H1 (cell line): ENCODE measurements at regions not wholly inside any gene's neighbourhood (a gene's known extent, or its start where the extent isn't known, plus 50 kb on each side); places are given as distances from the start of the nearest gene placed in this dataset.

Experiments
- CTCF ChIA-PET: fragments of 300-600 bp; sonication (Branson Sonifier 250); formaldehyde crosslinking; loops from one replicate; lab custom pipeline; 2021; ENCODE audit not compliant: partially characterized antibody; lab: Charles Lee
- POLR2A ChIA-PET: fragments of 300-600 bp; sonication (Branson Sonifier 250); formaldehyde crosslinking; loops from one replicate; lab custom pipeline; 2021; ENCODE audit warnings: inconsistent platforms; ENCODE audit not compliant: partially characterized antibody; lab: Charles Lee
- DNase-seq, 2 experiments: peaks; one replicate each; pipeline versions ENCODE4 v3.0.0 to v3.0.0-alpha.2; 2010 to 2022; ENCODE audit warnings: low spot score in 2 of 2, low read depth in 1 of 2, mixed read lengths in 1 of 2
- FAIRE-seq: peaks from 2 replicates; lab custom pipeline; 2011; peaks lifted over from hg19 to GRCh38; lab: Jason Lieb, UNC
- H2AFZ ChIP-seq: 2 replicates; pipeline ENCODE4 v1.8.1; 2012; ENCODE audit warnings: low read length, inconsistent platforms
- H2AK5ac ChIP-seq: 2 replicates; pipeline ENCODE4 v1.6.1; 2013; ENCODE audit warnings: low read depth, low read length
- H2BK120ac ChIP-seq: replicated peaks from 2 replicates; pipeline ENCODE3; 2013; ENCODE audit warnings: low read depth, low read length, inconsistent platforms
- H2BK12ac ChIP-seq: 2 replicates; pipeline ENCODE4 v1.6.1; 2013; ENCODE audit warnings: low read depth, low read length
- H2BK15ac ChIP-seq: 2 replicates; pipeline ENCODE4 v1.6.1; 2013; ENCODE audit warnings: low read length
- H2BK20ac ChIP-seq: 2 replicates; pipeline ENCODE4 v1.6.1; 2013; ENCODE audit warnings: low read length
- H2BK5ac ChIP-seq: 2 replicates; pipeline ENCODE4 v1.6.1; 2013; ENCODE audit warnings: low read depth, low read length
- H3K14ac ChIP-seq: 2 replicates; pipeline ENCODE4 v1.6.1; 2013; ENCODE audit warnings: inconsistent platforms; ENCODE audit not compliant: insufficient read length
- H3K18ac ChIP-seq: 2 replicates; pipeline ENCODE4 v1.6.1; 2013; ENCODE audit warnings: low read length; ENCODE audit errors: extremely low read depth
- H3K23ac ChIP-seq: 2 replicates; pipeline ENCODE4 v1.6.1; 2013; ENCODE audit warnings: inconsistent platforms; ENCODE audit not compliant: insufficient read length
- H3K23me2 ChIP-seq: 2 replicates; pipeline ENCODE4 v1.6.1; 2013; ENCODE audit warnings: low read depth, low read length
- H3K27ac ChIP-seq: 2 replicates; pipeline ENCODE4 v1.6.1; 2011; ENCODE audit warnings: low read depth, low read length, inconsistent platforms
- H3K27me3 ChIP-seq, 4 experiments: replicated peaks in 1 of 4; 1 replicate in 1 of 4; 2 replicates in 3 of 4; pipeline versions ENCODE4 v1.6.1 to v1.8.1; 2011 to 2013; ENCODE audit warnings: low read length in 3 of 4, mild to moderate bottlenecking in 3 of 4, inconsistent platforms in 2 of 4, mixed read lengths in 2 of 4, moderate library complexity in 1 of 4; ENCODE audit not compliant: control insufficient read depth in 3 of 4, insufficient read depth in 3 of 4; ENCODE audit errors: extremely low read depth in 1 of 4
- H3K36me3 ChIP-seq, 4 experiments: 2 replicates each; pipeline versions ENCODE4 v1.6.1 to v1.8.1; 2011 to 2013; ENCODE audit warnings: mild to moderate bottlenecking in 4 of 4, low read length in 3 of 4, moderate library complexity in 2 of 4, control low read depth in 1 of 4, inconsistent platforms in 1 of 4; ENCODE audit not compliant: insufficient read depth in 4 of 4, control insufficient read depth in 2 of 4
- H3K4ac ChIP-seq: replicated peaks from 2 replicates; pipeline ENCODE3; 2013; ENCODE audit warnings: low read length, low read depth, mixed read lengths, inconsistent platforms; ENCODE audit not compliant: insufficient read length
- H3K4me1 ChIP-seq, 4 experiments: replicated peaks in 1 of 4; 1 replicate in 1 of 4; 2 replicates in 3 of 4; pipeline versions ENCODE4 v1.6.1 to v1.8.1; 2011 to 2013; ENCODE audit warnings: low read length in 3 of 4, inconsistent platforms in 2 of 4, mixed read lengths in 1 of 4; ENCODE audit not compliant: insufficient read depth in 4 of 4, control insufficient read depth in 3 of 4
- H3K4me2 ChIP-seq, 2 experiments: 2 replicates each; pipeline versions ENCODE4 v1.6.1 to v1.8.1; 2011 to 2013; ENCODE audit warnings: low read depth in 2 of 2, low read length in 2 of 2, control low read depth in 1 of 2, inconsistent platforms in 1 of 2, mild to moderate bottlenecking in 1 of 2; ENCODE audit not compliant: insufficient read depth in 1 of 2
- H3K4me3 ChIP-seq, 4 experiments: fragments of 200-600, 300-600 bp in 1 of 4; sonication (generic), shearing (Covaris generic), sonication (Bioruptor Twin) in 1 of 4; 2 replicates each; pipeline versions ENCODE4 v1.5.1 to v1.8.1; 2011 to 2016; ENCODE audit warnings: low read length in 4 of 4, low read depth in 3 of 4, control low read depth in 2 of 4, inconsistent platforms in 2 of 4, mild to moderate bottlenecking in 2 of 4, mixed read lengths in 1 of 4, moderate library complexity in 1 of 4; ENCODE audit not compliant: insufficient read depth in 2 of 4; ENCODE audit errors: extremely low read depth in 1 of 4
- H3K56ac ChIP-seq: replicated peaks from 2 replicates; pipeline ENCODE3; 2013; ENCODE audit warnings: low read depth, mild to moderate bottlenecking, mixed read lengths, low read length, inconsistent platforms; ENCODE audit not compliant: insufficient read length
- H3K79me1 ChIP-seq: 2 replicates; pipeline ENCODE4 v1.6.1; 2013; ENCODE audit warnings: low read depth, low read length, control low read depth
- H3K79me2 ChIP-seq, 2 experiments: 2 replicates each; pipeline versions ENCODE4 v1.6.1 to v1.8.1; 2012 to 2013; ENCODE audit warnings: low read length in 2 of 2, mild to moderate bottlenecking in 2 of 2, inconsistent platforms in 1 of 2; ENCODE audit not compliant: insufficient read depth in 2 of 2, control insufficient read depth in 1 of 2
- H3K9ac ChIP-seq, 4 experiments: replicated peaks in 1 of 4; 1 replicate in 1 of 4; 2 replicates in 3 of 4; pipeline versions ENCODE4 v1.6.1 to v1.8.1; 2011 to 2013; ENCODE audit warnings: low read depth in 3 of 4, low read length in 3 of 4, control low read depth in 2 of 4, mild to moderate bottlenecking in 2 of 4, moderate library complexity in 2 of 4, inconsistent platforms in 1 of 4; ENCODE audit errors: extremely low read depth in 1 of 4
- H3K9me3 ChIP-seq, 2 experiments: 2 replicates each; pipeline versions ENCODE4 v1.6.1 to v1.8.1; 2012 to 2013; ENCODE audit warnings: mild to moderate bottlenecking in 2 of 2, moderate library complexity in 2 of 2, control low read depth in 1 of 2, inconsistent platforms in 1 of 2, low read depth in 1 of 2, low read length in 1 of 2, mixed read lengths in 1 of 2; ENCODE audit not compliant: insufficient read depth in 2 of 2
- H4K20me1 ChIP-seq, 2 experiments: replicated peaks in 1 of 2; 2 replicates each; pipeline versions ENCODE3 to v1.8.1; 2011 to 2013; ENCODE audit warnings: inconsistent platforms in 2 of 2, low read length in 2 of 2, mild to moderate bottlenecking in 1 of 2; ENCODE audit not compliant: insufficient read depth in 2 of 2, control insufficient read depth in 1 of 2
- H4K5ac ChIP-seq: 2 replicates; pipeline ENCODE4 v1.6.1; 2013; ENCODE audit warnings: low read length, low read depth, mixed read lengths, inconsistent platforms; ENCODE audit not compliant: insufficient read length
- H4K8ac ChIP-seq: 2 replicates; pipeline ENCODE4 v1.8.0; 2013; ENCODE audit warnings: mild to moderate bottlenecking, moderate library complexity, low read length, inconsistent platforms; ENCODE audit not compliant: insufficient read depth; ENCODE audit errors: extremely low read depth
- H4K91ac ChIP-seq: replicated peaks from 2 replicates; pipeline ENCODE3; 2013; ENCODE audit warnings: low read length, mixed read lengths, inconsistent platforms; ENCODE audit not compliant: insufficient read length
- BACH1 ChIP-seq: IDR thresholded peaks from 2 replicates; pipeline ENCODE4 v1.6.1; 2012; ENCODE audit warnings: low read length, improper control_type of control experiment
- BRCA1 ChIP-seq: IDR thresholded peaks from 2 replicates; pipeline ENCODE4 v1.6.1; 2012; ENCODE audit warnings: low read depth, low read length, improper control_type of control experiment
- CEBPB ChIP-seq: IDR thresholded peaks from 2 replicates; pipeline ENCODE4 v1.6.1; 2012; ENCODE audit warnings: low read depth, low read length
- NANOG ChIP-seq: IDR thresholded peaks from 2 replicates; pipeline ENCODE4 v1.6.1; 2011; ENCODE audit warnings: low read length, low read depth, mild to moderate bottlenecking, inconsistent platforms; ENCODE audit not compliant: insufficient read depth, poor library complexity, severe bottlenecking
- POLR2A ChIP-seq, 2 experiments: IDR thresholded peaks; 1 replicate in 1 of 2; 2 replicates in 1 of 2; pipeline ENCODE4 v1.6.1; 2011; ENCODE audit warnings: low read depth in 2 of 2, low read length in 2 of 2, mild to moderate bottlenecking in 2 of 2; ENCODE audit errors: control extremely low read depth in 1 of 2
- RFX5 ChIP-seq: IDR thresholded peaks from 2 replicates; pipeline ENCODE4 v1.6.1; 2011; ENCODE audit warnings: low read depth, low read length, improper control_type of control experiment, borderline replicate concordance
- SP4 ChIP-seq: IDR thresholded peaks from 2 replicates; pipeline ENCODE4 v1.6.1; 2012; ENCODE audit warnings: low read length, inconsistent platforms
- SRF ChIP-seq: IDR thresholded peaks from 2 replicates; pipeline ENCODE4 v1.6.1; 2011; ENCODE audit warnings: mild to moderate bottlenecking, low read depth, low read length, moderate library complexity
- TEAD4 ChIP-seq: IDR thresholded peaks from 2 replicates; pipeline ENCODE4 v1.6.1; 2012; ENCODE audit warnings: low read depth, low read length, inconsistent platforms, mixed read lengths
- WGBS, 2 experiments: shearing (Covaris generic) in 1 of 2; methylation state at CpG; one replicate each; pipeline versions ENCODE4 v1.1.6 to v1.1.7; 2013 to 2015; ENCODE audit warnings: low lambda C conversion rate in 2 of 2, mixed read lengths in 2 of 2, inconsistent platforms in 1 of 2, low coverage in 1 of 2, missing lambda C conversion rate in 1 of 2; ENCODE audit not compliant: insufficient replicate concordance in 2 of 2, insufficient coverage in 1 of 2, insufficient read length in 1 of 2; ENCODE audit errors: extremely low coverage in 1 of 2, missing lambda C conversion rate in 1 of 2; 5-methylcytosine and 5-hydroxymethylcytosine counted together

DNA sequence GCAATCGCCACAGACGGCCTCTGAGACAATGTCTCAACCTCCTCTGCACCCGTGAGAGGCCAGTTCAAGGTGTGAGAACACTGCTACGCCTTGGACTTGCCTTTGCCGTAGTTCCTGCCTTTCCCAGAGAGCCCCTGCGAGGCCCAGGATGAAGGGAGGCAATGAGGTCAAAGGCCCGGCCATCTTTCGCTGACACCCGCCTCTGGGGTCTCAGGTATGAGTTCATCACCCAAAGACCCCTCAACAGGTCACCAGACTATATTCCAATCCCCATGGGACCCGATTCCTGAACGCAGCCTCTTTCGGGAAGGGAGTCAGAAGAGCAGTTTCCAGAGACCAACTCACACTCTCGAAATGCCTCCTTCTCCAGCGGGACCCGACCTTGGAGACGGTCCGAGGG lies 573.5 kb downstream of the KCNJ18 start (continued):
- TF ChIP-seq BRCA1 = no peak

GRCh38 chr17:22266231-22266630 lies 573.9 kb downstream of the KCNJ18 start:
- Histone ChIP-seq H3K79me2 (no peaks in the 10 kb centered on the region), H2AFZ (no peak overlapping the region), H3K4me1 (no peaks in the 10 kb centered on the region), H3K27me3 (no peaks in the 10 kb centered on the region), H3K79me1 (no peaks in the 10 kb centered on the region), H2BK12ac (no peak overlapping the region), H3K14ac (no peak overlapping the region), H4K5ac (no peak overlapping the region), H3K23me2 (no peaks in the 10 kb centered on the region), H3K56ac (no peak overlapping the region), H3K9ac (no peak overlapping the region), H3K4me3 (no peak overlapping the region), H4K8ac (no peak overlapping the region), H3K36me3 (no peaks in the 10 kb centered on the region), H3K27ac (no peak overlapping the region), H3K23ac (no peak overlapping the region), H2BK15ac (no peak overlapping the region), H4K20me1 (no peaks in the 10 kb centered on the region), H2BK5ac (no peak overlapping the region), H3K4me2 (no peak overlapping the region), H4K91ac (no peak overlapping the region), H2AK5ac (no peak overlapping the region), H3K9me3 (peaks cover 63 to 78% of the 10 kb centered on the region in 2 experiments), H3K4ac (no peak overlapping the region), H2BK20ac (no peak overlapping the region), H3K18ac (no peak overlapping the region), H2BK120ac (no peak overlapping the region)
- POLR2A ChIA-PET = no interaction called here
- no peak for DNase-seq
- no peak for TF ChIP-seq NANOG
- no peak for TF ChIP-seq SRF
- TF ChIP-seq POLR2A (IDR thresholded peaks at IDR 0.05; ENCODE audit: control extremely low read depth in 1 of 2, low read depth in 2 of 2, low read length in 2 of 2) = no peak
- no peak for TF ChIP-seq TEAD4
- TF ChIP-seq BACH1 = no peak
- TF ChIP-seq CEBPB = no peak
- TF ChIP-seq RFX5 = no peak
- no peak for TF ChIP-seq SP4
- no peak for FAIRE-seq
- CTCF ChIA-PET = no interaction called here
- 87% methylated on average over 18 of the region's 18 CpGs; no CpG with 5 or more reads in 1 of the 2 experiments for WGBS, 2 experiments
